ENCODE measurements at regions not wholly inside any gene's neighbourhood (a gene's known extent, or its start where the extent isn't known, plus 50 kb on each side); places are given as distances from the start of the nearest gene placed in this dataset.
"Not testable (repeated sequence)": the region's sequence is repeated elsewhere in the genome, so short reads cannot be mapped to it uniquely, and the experiment has no call there.

GRCh38 chr1:273772-274171, 177.7 kb downstream of the OR4F29 start:
- not testable (repeated sequence) for DNase-seq (ENCODE audit: low read depth)

DNA sequence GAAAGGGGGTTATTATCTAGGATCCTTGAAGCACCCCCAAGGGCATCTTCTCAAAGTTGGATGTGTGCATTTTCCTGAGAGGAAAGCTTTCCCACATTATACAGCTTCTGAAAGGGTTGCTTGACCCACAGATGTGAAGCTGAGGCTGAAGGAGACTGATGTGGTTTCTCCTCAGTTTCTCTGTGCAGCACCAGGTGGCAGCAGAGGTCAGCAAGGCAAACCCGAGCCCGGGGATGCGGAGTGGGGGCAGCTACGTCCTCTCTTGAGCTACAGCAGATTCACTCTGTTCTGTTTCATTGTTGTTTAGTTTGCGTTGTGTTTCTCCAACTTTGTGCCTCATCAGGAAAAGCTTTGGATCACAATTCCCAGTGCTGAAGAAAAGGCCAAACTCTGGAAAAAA, 183.7 kb downstream of the OR4F29 start:
- peak; percentile 36 for DNase-seq (ENCODE audit: low read depth)
